Activated CD4-positive, alpha-beta T cell treated with anti-CD3 and anti-CD28 coated beads, Interleukin-2, amount 50 U/mL, for 1 hour (primary cell): ENCODE measurements at regions not wholly inside any gene's neighbourhood (a gene's known extent, or its start where the extent isn't known, plus 50 kb on each side); places are given as distances from the start of the nearest gene placed in this dataset.
"Not testable (repeated sequence)": the region's sequence is repeated elsewhere in the genome, so short reads cannot be mapped to it uniquely, and the experiment has no call there.

Source experiments
- DNase-seq: peaks from one replicate; pipeline ENCODE4 v3.0.0-alpha.2; 2020

GRCh38 chr6:130676077-130676772 is 151.0 kb upstream of the SMLR1 start:
- no peak for DNase-seq

GRCh38 chr6:130676773-130677144 is 150.4 kb upstream of the SMLR1 start:
- DNase-seq = no peak

GRCh38 chr6:130677312-130677711 is 149.9 kb upstream of the SMLR1 start:
- DNase-seq = no peak

- no peak for DNase-seq
Observed at GRCh38 chr6:130677766-130678165, 149.4 kb upstream of the SMLR1 start.

GRCh38 chr6:130679684-130680083 is 147.5 kb upstream of the SMLR1 start:
- DNase-seq = no peak

DNA sequence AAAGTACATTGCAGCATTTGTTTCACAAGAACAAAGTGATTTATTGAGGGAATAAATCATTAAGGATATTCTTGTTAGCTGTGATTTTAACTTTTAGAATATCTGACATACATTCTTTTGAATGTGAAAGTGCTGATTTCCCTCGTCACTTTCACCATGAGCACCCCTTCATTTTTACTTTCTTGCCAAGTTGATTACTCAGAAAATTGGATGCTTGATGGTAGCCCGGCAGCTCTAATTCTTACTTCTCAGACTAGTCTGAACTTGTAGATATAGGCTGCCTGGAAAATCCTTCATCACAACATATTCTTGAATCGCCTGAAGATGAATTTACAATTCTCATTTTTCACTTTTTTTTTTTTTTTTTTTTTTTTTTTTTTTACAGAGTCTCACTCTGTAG is 147.1 kb upstream of the SMLR1 start:
- DNase-seq = no peak

GRCh38 chr6:130681028-130681427 is 146.2 kb upstream of the SMLR1 start:
- no peak for DNase-seq

GRCh38 chr6:130682066-130682465 is 145.1 kb upstream of the SMLR1 start:
- DNase-seq = no peak

DNA sequence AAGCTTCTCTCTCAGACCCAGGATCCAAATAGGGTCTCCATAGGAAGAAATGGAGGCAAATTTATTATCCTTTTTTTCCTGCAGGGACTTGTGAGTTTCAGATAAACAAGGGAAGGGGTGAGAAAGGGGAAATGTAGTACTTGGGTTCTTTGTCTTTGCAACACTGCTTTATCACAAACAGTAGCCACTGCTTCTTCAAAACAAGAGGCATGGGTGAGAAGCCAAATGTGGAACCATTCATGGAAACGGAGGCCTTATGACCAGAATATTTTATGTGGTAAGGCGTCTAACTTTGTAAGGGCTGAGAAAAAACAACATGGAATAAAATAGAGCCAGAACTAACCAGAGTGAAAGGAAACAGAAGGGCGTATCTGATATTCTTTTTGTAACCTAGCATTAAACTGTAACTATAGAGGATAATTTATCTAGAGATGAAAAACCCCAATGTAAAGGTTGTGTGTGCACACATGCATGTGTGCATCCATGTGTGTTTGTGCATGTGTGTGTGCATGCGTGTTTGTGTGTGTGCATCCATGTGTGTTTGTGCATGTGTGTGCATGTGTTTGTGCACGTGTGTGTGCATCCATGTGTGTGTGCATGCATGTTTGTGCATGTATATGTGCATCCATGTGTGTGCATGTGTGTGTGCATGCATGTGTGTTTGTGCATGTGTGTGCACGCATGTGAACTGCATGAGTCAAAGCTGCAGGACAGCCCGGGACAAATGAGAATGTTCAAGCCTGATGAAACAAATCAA is 143.3 kb upstream of the SMLR1 start:
- no peak for DNase-seq

DNA sequence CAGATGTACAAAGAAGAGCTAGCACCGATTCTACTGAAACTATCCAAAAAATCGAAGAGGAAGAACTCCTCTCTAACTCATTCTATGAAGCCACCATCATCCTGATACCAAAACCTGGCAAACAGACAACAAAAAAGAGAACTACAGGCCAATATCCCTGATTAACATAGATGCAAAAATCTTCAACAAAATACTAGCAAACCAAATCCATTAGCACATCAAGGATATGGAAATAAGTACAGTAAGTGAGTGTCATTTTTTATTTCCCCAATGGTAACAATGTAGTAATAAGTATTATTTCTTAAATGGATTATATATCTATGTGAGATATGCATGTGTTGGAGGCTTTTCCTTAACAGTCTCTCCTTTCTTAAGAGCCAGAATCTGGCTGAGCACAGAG is 134.5 kb upstream of the SMLR1 start:
- DNase-seq = no peak

DNA sequence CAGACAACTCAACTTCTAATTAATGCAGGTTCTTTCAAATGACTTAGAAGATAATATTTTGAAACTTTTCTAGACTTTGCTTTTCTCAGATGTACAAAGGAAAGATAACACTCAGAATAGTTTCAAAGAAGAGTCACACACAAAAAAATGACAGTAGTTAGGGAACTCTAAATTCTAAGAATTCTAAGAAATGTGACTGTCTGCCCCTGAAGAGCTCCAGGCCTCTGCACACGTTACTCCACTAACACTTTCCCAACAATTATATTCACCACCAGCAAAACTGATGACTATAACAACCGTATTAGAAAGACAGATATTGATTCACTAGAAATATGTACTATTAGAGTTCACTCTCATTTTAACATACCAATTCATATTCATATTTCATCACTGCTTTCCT is 133.3 kb upstream of the SMLR1 start:
- no peak for DNase-seq

DNA sequence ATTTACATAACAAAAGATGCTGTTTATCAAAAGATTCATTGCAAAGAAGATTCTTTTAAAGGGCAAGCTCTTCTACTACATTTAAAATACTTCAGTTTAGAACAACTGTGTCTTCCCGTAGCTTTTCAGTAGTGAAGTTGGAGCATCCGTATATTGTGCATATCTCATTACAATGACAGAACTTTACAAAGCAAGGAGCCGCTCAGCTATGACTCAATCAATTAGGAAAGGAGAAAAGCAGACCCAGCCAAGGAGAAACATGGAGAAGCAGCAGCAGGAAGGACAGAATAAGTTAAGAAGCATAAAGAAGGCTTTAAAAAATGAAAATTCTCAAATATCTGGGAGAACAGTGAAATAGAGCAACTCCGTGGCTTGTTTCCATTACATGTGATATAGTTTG is 132.6 kb upstream of the SMLR1 start:
- DNase-seq = no peak

- DNase-seq = no peak
Observed at GRCh38 chr6:130696806-130697205, 130.4 kb upstream of the SMLR1 start.

GRCh38 chr6:130697271-130697994 is 129.8 kb upstream of the SMLR1 start:
- no peak for DNase-seq

DNA sequence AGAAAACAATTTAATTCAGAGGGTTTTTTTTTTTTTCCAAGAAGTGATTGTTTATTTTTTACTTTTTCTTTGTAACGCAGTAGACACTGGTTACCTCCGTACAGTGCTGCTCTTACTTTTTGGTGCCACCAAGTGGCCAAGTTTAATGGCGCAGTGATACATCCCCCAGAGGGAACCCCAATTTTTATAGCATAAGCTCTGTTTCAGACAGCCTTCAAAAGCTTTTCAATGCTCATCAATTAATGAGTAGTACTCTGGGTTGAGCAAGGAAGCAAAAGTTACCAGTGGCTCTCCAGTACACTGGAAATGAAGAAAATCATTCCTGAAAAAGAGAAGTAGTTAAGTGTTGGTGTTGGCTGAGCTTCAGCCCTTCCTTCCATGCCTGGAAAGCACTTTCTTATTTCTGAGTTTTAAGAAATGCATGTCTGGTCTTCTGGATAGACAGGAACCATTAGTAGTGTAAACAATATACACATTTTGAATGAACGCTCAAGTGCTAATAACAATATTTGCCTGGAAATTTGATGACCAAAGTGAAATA is 129.1 kb upstream of the SMLR1 start:
- peak; percentile 42 for DNase-seq

DNA sequence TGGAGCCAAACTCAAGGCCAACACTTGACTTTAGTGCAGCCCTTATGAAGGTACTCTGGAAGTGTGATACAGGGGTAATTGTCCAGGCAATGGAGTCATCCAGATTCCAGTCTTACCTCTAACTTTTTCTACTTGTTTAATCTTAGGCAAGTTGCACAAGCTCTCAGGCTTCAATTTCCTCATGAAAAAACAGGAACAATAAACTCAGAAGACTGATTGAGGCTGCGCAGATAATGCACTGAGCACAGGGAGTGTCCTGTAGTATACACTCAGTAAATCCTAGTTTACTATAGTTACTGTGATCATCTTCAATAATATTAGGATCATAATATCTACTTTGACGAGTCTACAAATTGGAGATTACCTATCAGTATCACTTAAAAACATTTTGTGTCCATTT is 127.5 kb upstream of the SMLR1 start:
- no peak for DNase-seq

DNA sequence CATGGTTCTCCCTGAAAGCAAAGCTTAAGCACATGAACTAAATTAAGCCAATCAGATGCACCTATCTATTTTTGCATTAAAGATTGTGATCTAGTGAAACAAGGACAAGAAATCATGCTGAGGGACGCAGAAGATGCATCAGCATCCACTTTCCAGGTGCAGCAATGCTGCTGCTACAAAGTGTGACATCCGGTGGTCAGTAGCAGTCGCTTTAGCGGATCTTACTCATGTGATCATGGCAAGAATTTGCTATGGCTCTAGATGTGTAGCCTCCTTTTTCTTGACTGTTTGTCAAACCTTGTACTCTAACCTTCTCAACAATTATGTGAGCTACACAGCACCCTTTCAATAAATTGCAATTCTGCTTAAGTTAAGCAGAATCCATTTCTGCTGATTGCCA is 126.8 kb upstream of the SMLR1 start:
- no peak for DNase-seq

DNA sequence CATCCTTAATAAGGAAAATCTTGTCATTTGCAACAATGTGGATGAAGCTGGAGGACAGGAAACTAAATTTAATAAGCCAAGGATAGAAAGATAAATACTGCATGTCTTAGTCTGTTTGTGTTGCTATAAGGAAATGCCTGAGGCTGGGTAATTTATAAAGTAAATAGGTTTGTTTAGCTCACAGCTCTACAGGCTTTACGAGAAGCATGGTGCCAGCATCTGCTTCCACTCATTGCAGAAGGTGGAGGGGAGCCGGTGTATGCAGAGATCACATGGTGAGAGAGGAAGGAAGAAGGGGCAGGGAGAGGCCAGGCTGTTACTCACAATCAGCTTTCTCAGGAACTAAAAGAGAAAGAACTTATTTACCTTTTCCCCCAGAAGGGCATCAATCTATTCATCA is 118.9 kb upstream of the SMLR1 start:
- no peak for DNase-seq

- not testable (repeated sequence) for DNase-seq
Observed at GRCh38 chr6:130711641-130712040, 115.6 kb upstream of the SMLR1 start.

- no peak for DNase-seq
Observed at GRCh38 chr6:130713144-130713543, 114.1 kb upstream of the SMLR1 start.

DNA sequence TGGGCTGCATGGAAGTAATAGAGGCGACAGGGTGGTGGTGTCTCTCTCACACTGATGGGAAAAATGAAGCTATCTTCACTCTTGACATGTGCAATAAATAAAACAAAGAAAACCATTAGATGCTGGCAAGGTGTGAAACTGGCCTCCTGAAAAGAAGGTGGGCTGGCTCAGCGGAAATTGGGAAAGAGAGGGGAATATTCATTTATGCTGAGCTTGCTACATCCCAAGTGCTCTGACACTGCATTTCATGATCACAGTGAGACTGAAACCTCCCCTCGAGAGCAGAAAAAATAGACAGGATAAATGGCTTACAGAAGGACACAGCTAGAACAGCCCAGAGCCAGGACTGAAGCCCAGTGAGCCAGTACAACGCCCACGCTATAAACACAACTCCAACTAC is 112.1 kb upstream of the SMLR1 start:
- no peak for DNase-seq

GRCh38 chr6:130716466-130716865 is 110.7 kb upstream of the SMLR1 start:
- DNase-seq = no peak

DNA sequence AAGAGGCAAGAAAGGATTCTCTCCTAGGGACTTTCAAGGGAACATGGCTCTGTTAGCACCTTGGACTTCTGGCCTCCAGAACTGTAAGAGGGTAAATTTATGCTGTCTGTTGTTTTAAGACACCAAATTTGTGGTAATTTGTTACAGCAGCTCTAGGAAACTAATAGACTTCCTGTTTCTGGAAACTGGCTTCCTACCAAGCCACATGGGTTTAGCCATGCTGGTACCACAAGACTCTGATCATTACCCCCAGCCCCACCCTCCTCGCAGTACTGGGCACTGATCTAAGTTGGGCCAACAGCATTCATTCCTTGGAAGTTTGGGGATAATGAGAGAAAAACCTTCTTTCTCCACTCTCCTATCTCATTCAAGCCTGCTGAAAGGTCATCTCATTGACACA is 109.5 kb upstream of the SMLR1 start:
- no peak for DNase-seq
